K562 (cell line): ENCODE measurements at regions not wholly inside any gene's neighbourhood (a gene's known extent, or its start where the extent isn't known, plus 50 kb on each side); places are given as distances from the start of the nearest gene placed in this dataset.

Experiments used
- ATAC-seq: fragments of 200-7000 bp; cut with Tn5 transposase; 3 replicates; pipeline ENCODE4 v1.9.1; 2020; ENCODE audit warnings: moderate library complexity
- BruUV-seq: library from RNA; stranded (reverse); fragments of 400-500 nt; replicated peaks from 2 replicates; lab custom pipeline; 2021; lab: Mats Ljungman, UMichigan
- CTCF ChIA-PET: fragments of 300-600 bp; formaldehyde crosslinking; extraction: SDS; loops from one replicate; lab custom pipeline; 2021; ENCODE audit warnings: low intra/inter-chr PET ratio; lab: Yijun Ruan, JAX
- POLR2A ChIA-PET: fragments of 300-600, 350-650 bp; sonication (Branson Sonifier 250); formaldehyde crosslinking; extraction: SDS; loops from one replicate; lab custom pipeline; 2021; ENCODE audit warnings: antibody characterized with exemption, inconsistent platforms; lab: Yijun Ruan, JAX
- DNase-seq, 4 experiments: peaks; one replicate each; pipeline versions ENCODE4 v3.0.0 to v3.0.0-alpha.2; 2011 to 2018; ENCODE audit warnings: low spot score in 3 of 4, mixed read lengths in 3 of 4; ENCODE audit errors: extremely low read depth in 1 of 4
- FAIRE-seq: peaks from 2 replicates; lab custom pipeline; 2011; peaks lifted over from hg19 to GRCh38; lab: Jason Lieb, UNC
- H2AFZ ChIP-seq: 2 replicates; pipeline ENCODE4 v1.6.0; 2011; ENCODE audit warnings: low read depth, low read length, control low read depth, inconsistent platforms
- H3K27ac ChIP-seq: fragments of 200-600 bp; 3 replicates; pipeline ENCODE4 v1.8.0; 2011; ENCODE audit warnings: low read depth, mild to moderate bottlenecking, control low read depth, inconsistent platforms, low read length, moderate library complexity, mixed read lengths; ENCODE audit errors: extremely low read depth
- H3K27me3 ChIP-seq, 2 experiments: fragments of 300-600 bp in 1 of 2; 2 replicates in 1 of 2; 3 replicates in 1 of 2; pipeline versions ENCODE4 v1.6.0 to v1.8.0; 2011; ENCODE audit warnings: inconsistent platforms in 2 of 2, low read length in 2 of 2, mild to moderate bottlenecking in 1 of 2, mixed read lengths in 1 of 2, moderate library complexity in 1 of 2; ENCODE audit not compliant: control insufficient read depth in 2 of 2, insufficient read depth in 2 of 2
- H3K36me3 ChIP-seq: fragments of 300-600 bp; 3 replicates; pipeline ENCODE4 v1.8.0; 2011; ENCODE audit warnings: mild to moderate bottlenecking, low read length, inconsistent platforms; ENCODE audit not compliant: control insufficient read depth, insufficient read depth
- H3K4me1 ChIP-seq, 2 experiments: fragments of 200-600 bp in 1 of 2; replicated peaks in 1 of 2; 2 replicates in 1 of 2; 3 replicates in 1 of 2; pipeline versions ENCODE4 v1.5.1 to v1.8.0; 2011; ENCODE audit warnings: inconsistent platforms in 2 of 2, low read length in 2 of 2, mild to moderate bottlenecking in 1 of 2, mixed read lengths in 1 of 2, moderate library complexity in 1 of 2; ENCODE audit not compliant: control insufficient read depth in 2 of 2, insufficient read depth in 2 of 2
- H3K4me2 ChIP-seq: 2 replicates; pipeline ENCODE4 v1.6.1; 2011; ENCODE audit warnings: low read length, control low read depth, inconsistent platforms, mixed read lengths; ENCODE audit not compliant: insufficient read depth
- H3K4me3 ChIP-seq: fragments of 200-600 bp; sonication (generic), shearing (Covaris generic); 2 replicates; pipeline ENCODE4 v1.5.1; 2016; ENCODE audit warnings: control low read depth, inconsistent platforms
- H3K79me2 ChIP-seq: fragments of 200-600 bp; 3 replicates; pipeline ENCODE4 v1.8.0; 2011; ENCODE audit warnings: low read length, inconsistent platforms; ENCODE audit not compliant: control insufficient read depth, insufficient read depth
- H3K9ac ChIP-seq, 2 experiments: 2 replicates each; pipeline versions ENCODE4 v1.6.0 to v1.6.1; 2011; ENCODE audit warnings: low read depth in 2 of 2, low read length in 2 of 2, control low read depth in 1 of 2, inconsistent platforms in 1 of 2, mild to moderate bottlenecking in 1 of 2, mixed read lengths in 1 of 2; ENCODE audit not compliant: insufficient read depth in 1 of 2
- H3K9me1 ChIP-seq: one replicate; pipeline ENCODE4 v1.6.0; 2011; ENCODE audit warnings: inconsistent platforms, mild to moderate bottlenecking, low read length, moderate library complexity; ENCODE audit not compliant: control insufficient read depth, insufficient read depth
- H3K9me3 ChIP-seq: replicated peaks from 2 replicates; pipeline ENCODE4 v1.5.1; 2011; ENCODE audit warnings: low read depth, low read length, inconsistent platforms; ENCODE audit not compliant: control insufficient read depth, insufficient read depth
- H4K20me1 ChIP-seq: replicated peaks from 2 replicates; pipeline ENCODE4 v1.6.1; 2011; ENCODE audit warnings: low read length, inconsistent platforms, mixed read lengths; ENCODE audit not compliant: control insufficient read depth, insufficient read depth
- DLX4 ChIP-seq: fragments of 250-450 bp; sonication (Bioruptor Pico); IDR thresholded peaks from 2 replicates; pipeline ENCODE4 v1.6.1; 2021; ENCODE audit warnings: mild to moderate bottlenecking
- HNRNPK ChIP-seq: fragments of 200-400 bp; formaldehyde crosslinking; IDR thresholded peaks from one replicate; pipeline ENCODE4 v1.6.1; 2018; ENCODE audit warnings: mild to moderate bottlenecking, low read depth, low read length; ENCODE audit not compliant: poor library complexity, severe bottlenecking
- HOXB6 ChIP-seq: fragments of 250-450 bp; sonication (Bioruptor Pico); IDR thresholded peaks from 2 replicates; pipeline ENCODE4 v1.5.1; 2022; ENCODE audit warnings: mild to moderate bottlenecking, borderline replicate concordance
- IRF2 ChIP-seq: sonication (generic); formaldehyde crosslinking; IDR thresholded peaks from 2 replicates; pipeline ENCODE4 v1.8.1; 2022; ENCODE audit warnings: mild to moderate bottlenecking, missing genetic modification reagents
- MCM3 ChIP-seq: fragments of 450-650 bp; IDR thresholded peaks from 2 replicates; pipeline ENCODE4 v1.6.1; 2016
- SPI1 ChIP-seq: IDR thresholded peaks from 2 replicates; pipeline ENCODE4 v1.6.1; 2011; ENCODE audit warnings: low read depth, low read length, control low read depth, borderline replicate concordance
- STAT5B ChIP-seq: fragments of 250-450 bp; sonication (Bioruptor Pico); IDR thresholded peaks from 2 replicates; pipeline ENCODE4 v1.8.0; 2021; ENCODE audit warnings: mild to moderate bottlenecking, inconsistent platforms
- TCF7 ChIP-seq: sonication (generic); IDR thresholded peaks from 2 replicates; pipeline ENCODE4 v1.6.1; 2016; ENCODE audit warnings: antibody characterized with exemption, borderline replicate concordance
- ZBTB40 ChIP-seq, 2 experiments: fragments of 450-650 bp in 1 of 2; sonication (generic) in 1 of 2; formaldehyde crosslinking in 1 of 2; IDR thresholded peaks; 2 replicates each; pipeline versions ENCODE4 v1.7.1 to v1.9.0; 2016 to 2022; ENCODE audit warnings: inconsistent platforms in 1 of 2, mild to moderate bottlenecking in 1 of 2, missing genetic modification reagents in 1 of 2
- ZNF77 ChIP-seq: fragments of 250-450 bp; sonication (Bioruptor Pico); IDR thresholded peaks from 2 replicates; pipeline ENCODE4 v1.5.0; 2020
- WGBS: fragments of 100-300 bp; shearing (Covaris generic); methylation state at CpG from one replicate; pipeline ENCODE4 v1.1.6; 2016; ENCODE audit warnings: low coverage, mixed read lengths; ENCODE audit not compliant: insufficient coverage; ENCODE audit errors: missing lambda C conversion rate; 5-methylcytosine and 5-hydroxymethylcytosine counted together
- in situ Hi-C: fragments of 300-500 bp; cut with MboI; formaldehyde crosslinking; loops from 4 replicates; pipeline ENCODE4 v1.15.0; 2018; ENCODE audit warnings: inconsistent platforms, mixed read lengths
- intact Hi-C: fragments of 100-400 bp; cut with micrococcal nuclease; formaldehyde crosslinking; loops from 2 replicates; pipeline ENCODE4 v1.14.2; 2022
- TF ChIP-seq, protein P1 (sequence below): fragments of 250-450 bp; sonication (Bioruptor Pico); IDR thresholded peaks from 2 replicates; pipeline ENCODE4 v1.8.0; 2021; ENCODE audit warnings: moderate library complexity, mild to moderate bottlenecking, inconsistent platforms

- no peak for DNase-seq
- Histone ChIP-seq H3K9me1 (no peaks in the 10 kb centered on the region), H3K36me3 (no peaks in the 10 kb centered on the region), H3K4me2 (no peak overlapping the region), H3K9ac (no peak overlapping the region), H3K4me3 (no peak overlapping the region), H3K27me3 (no peaks in the 10 kb centered on the region), H4K20me1 (no peaks in the 10 kb centered on the region), H3K27ac (no peak overlapping the region), H3K9me3 (no peaks in the 10 kb centered on the region), H3K4me1 (no peaks in the 10 kb centered on the region), H2AFZ (no peak overlapping the region), H3K79me2 (no peaks in the 10 kb centered on the region)
- WGBS, result 0% methylated on average over 9 of the region's 11 CpGs
- ChIA-PET POLR2A (no interaction called here), CTCF (no interaction called here)
- ATAC-seq, result no peak
- intact Hi-C loops, result loop anchor here (10.0 kb wide), 1 partner anchor 137 kb away; no protein-coding TSS in a partner anchor
- no peak for FAIRE-seq
- BruUV-seq, result no TSS peak
- in situ Hi-C loops, result no loop called here
- TF ChIP-seq SPI1, result no peak
- TF ChIP-seq MCM3, result no peak
- TF ChIP-seq ZBTB40 (IDR thresholded peaks at IDR 0.05), result no peak
- TF ChIP-seq ZBTB40 (CRISPR knock-in tag; IDR thresholded peaks at IDR 0.05), result no peak
- TF ChIP-seq TCF7, result no peak
- no peak for TF ChIP-seq IRF2 (CRISPR knock-in tag)
- no peak for TF ChIP-seq ZNF77
- TF ChIP-seq DLX4 (CRISPR knock-in tag), result no peak
- no peak for TF ChIP-seq HNRNPK
- TF ChIP-seq STAT5B (CRISPR knock-in tag), result no peak
- no peak for TF ChIP-seq HOXB6 (CRISPR knock-in tag)
- TF ChIP-seq, protein P1, sequence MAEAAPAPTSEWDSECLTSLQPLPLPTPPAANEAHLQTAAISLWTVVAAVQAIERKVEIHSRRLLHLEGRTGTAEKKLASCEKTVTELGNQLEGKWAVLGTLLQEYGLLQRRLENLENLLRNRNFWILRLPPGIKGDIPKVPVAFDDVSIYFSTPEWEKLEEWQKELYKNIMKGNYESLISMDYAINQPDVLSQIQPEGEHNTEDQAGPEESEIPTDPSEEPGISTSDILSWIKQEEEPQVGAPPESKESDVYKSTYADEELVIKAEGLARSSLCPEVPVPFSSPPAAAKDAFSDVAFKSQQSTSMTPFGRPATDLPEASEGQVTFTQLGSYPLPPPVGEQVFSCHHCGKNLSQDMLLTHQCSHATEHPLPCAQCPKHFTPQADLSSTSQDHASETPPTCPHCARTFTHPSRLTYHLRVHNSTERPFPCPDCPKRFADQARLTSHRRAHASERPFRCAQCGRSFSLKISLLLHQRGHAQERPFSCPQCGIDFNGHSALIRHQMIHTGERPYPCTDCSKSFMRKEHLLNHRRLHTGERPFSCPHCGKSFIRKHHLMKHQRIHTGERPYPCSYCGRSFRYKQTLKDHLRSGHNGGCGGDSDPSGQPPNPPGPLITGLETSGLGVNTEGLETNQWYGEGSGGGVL (CRISPR knock-in tag), result no peak
Observed at GRCh38 chr13:109281903-109282635, 504.3 kb downstream of the IRS2 start.
